GM21390 (cell line): ENCODE measurements at regions not wholly inside any gene's neighbourhood (a gene's known extent, or its start where the extent isn't known, plus 50 kb on each side); places are given as distances from the start of the nearest gene placed in this dataset.

Source experiments
- ATAC-seq: cut with Tn5 transposase; IDR thresholded peaks from one replicate; pipeline ENCODE4 v1.9.1; 2021; ENCODE audit not compliant: unreplicated experiment

DNA sequence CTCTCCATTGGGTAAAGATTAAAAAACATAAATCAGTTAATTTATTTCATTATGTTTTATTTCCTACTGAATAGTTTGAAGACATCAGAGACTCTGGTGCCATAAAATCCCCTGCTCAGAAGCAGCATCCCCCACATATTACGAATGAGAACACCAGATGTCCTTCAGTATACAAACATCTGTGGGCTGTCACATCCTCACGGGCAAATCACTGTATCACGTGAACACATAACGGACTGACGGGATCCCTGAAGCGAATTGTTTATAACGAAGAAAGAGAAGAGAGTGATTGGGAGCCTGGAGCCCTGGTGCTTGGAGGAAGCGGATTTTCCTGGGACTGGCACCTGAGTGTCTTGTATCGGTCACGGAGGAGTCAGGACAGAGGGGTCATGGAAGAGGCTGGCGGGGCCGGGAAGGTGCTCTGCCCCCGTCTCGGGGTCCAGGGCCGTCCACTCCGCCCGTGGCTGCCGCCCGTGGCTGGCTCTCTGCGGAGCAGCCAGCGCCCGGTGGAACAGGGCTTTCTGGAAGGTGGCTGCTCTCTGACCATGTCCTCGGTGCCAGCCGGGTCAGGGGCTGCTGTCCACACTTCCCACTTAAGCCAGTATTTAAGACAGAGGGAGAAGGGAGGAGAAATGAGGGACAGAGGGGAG is 452.7 kb upstream of the FAT1 start:
- ATAC-seq = no peak

DNA sequence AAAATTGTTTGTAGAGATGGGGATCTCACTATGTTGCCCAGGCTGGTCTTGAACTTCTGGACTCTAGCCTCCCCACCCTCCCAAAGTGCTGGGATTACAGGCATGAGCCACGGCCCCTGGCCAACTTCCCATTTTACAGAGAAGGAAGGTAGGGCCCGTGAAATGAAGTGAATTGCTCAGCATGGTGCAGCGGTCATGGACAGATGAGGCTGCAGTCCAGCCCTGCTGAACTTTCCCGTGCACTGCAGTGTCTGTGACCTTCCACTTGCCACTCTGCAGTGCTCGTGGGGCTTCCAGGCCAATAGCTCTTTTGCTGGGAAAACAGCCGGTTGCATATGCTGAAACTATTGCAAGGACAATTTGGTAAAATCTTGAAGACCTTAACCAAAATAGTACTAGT is 454.4 kb upstream of the FAT1 start:
- no peak for ATAC-seq

DNA sequence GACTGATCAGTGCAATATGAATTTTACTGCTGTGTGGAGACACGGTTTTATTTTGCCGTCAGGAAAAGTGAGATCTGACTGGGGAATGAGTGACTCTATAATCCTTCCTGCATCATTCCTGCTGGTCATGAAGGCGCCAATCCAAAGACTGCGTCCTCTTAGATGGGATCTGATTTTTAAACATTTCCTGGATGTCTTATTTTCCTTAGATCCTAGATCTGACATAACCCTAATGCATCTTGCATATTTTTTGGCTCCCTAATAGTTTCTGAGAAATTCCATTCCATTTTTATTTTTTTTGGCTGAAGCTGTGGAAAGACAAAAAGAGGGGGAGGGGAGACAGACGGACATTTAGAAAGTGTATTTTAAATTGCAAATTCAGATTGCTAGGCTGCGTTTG is 454.9 kb upstream of the FAT1 start:
- no peak for ATAC-seq

DNA sequence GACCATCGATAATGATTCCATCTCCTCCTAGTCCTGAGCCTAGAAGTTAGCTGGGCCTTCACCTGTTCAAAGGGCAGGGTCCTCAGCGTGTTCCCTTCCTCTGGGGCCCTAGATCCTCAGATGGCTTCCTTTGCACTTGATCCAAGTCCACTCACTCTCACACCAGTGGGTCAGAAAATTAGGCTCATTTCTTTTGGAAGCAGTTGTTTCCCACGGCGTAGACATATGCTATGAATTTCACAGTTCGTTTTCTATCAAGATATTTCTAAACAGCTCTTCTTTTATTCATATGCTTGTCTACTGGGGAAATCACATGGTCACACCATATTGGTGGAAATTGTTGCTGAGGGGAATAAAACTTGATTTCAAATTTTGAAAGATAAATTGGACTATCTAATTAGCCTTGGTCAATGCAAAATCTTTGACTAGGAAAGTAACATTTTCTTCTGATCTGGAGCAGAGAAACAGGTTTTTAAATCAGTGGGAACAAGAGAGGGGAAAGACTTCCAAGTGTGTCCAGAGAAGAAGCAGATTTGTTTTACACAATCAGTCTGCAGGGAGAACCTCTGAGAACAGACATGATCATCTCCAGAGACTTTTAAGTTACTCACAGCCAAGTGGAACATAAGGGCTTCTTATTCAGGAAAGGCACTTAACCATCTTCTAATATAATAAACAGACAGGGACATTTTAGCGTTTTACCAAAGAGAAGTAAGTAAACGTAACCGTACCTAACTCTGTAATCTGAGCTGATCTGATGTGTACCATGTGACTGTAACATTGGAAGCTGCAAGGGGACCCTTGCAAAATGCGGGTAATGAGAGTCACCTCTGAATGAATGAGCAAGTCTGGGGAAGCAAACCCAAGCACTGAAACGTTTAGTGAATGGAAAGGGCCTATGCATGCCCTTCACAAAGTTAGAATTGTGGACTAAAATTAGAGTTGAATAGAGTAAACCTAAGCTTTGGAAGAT is 455.7 kb upstream of the FAT1 start:
- no peak for ATAC-seq

DNA sequence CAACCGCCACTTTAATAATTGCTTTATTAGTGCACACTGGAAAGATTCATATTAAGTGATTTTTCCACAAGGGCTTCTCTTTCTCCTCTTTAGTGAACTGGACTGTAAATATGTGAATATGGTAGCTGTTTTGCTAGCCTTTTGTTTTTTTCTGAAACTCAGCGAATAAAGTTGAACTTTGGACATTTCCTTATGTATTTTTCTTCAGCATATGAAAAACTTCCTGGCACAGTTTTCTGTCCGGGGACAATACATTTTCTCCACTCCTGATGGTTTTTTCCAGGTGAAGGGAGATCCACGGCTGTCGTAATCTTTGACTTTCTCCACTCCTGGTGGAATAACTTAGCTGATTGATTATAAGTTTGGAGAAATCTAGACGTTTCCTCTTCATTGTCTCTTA is 457.4 kb upstream of the FAT1 start:
- no peak for ATAC-seq

DNA sequence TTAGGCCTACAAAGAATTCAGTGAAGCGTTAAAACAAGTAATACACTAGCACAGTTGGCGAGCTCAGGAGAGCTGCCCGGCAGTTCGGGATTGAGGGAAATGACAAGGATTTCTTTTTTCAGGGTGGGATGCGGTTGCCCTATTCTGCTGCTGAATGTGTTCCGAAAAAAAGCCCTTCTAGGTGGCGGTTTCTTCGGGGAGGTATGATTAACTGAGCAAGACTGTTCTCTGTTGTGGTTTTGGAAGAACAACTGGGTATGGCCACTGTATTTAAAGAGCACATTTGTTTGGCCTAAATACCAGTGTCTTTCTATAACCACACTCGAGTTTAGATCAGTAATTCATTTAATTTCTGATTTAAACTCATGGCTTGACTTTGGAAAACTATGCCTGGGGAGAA is 459.7 kb upstream of the FAT1 start:
- no peak for ATAC-seq

DNA sequence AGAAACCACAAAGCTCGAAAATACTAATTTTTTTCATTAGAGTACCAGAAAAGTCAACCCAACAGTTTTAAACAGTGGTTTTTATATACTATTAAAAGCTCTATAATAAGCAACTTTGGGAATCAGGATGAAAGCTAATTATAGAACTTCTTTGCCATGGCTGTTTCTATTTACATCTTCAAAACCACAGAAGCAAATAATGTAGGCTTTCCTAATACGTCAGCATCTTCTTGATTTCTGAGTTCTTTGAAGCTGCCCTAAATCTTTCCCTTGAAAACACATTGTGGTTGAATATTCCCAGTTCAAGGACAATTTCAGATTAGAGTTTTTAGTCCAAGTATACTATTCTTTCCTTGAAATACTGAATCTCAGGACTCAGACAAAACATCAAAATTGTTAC is 460.2 kb upstream of the FAT1 start:
- ATAC-seq = no peak

DNA sequence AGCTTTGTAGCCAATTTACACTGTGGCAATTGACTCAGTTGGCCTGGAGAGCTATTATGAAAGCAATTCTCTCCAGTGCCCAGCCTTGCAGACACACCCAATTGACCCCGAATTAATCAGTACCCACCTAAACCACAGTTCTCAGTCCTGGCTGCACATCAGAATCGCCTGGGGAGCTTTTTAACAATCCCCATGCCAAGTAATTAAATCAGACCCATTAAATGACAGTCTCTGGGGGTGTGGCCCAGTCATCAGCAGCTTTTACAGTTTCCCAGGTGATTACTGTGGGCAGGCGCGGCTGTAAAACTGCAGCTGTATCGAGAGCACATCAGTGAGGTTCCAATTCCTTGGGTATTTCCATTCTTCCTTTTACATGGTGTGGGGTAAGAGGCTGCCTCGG is 460.9 kb upstream of the FAT1 start:
- ATAC-seq = no peak

DNA sequence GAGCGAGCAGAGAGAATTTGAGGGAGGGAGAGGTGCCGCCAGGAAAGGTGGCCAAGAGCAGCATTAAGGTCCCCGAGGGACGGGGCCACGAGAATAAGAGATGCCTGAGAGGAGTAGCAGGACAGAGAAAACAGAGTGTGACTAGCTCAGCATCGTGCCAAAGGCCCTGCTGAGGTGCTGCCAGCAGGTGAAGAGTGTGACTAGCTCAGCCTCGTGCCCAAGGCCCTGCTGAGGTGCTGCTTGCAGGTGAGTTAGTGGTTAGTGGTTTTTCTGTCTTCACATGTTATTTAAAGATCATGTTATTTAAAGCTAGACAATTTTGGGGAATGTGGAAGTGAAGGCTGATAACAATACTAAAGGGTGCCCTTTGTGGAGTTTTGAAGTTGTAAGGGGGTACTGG is 464.5 kb upstream of the FAT1 start:
- ATAC-seq = no peak

DNA sequence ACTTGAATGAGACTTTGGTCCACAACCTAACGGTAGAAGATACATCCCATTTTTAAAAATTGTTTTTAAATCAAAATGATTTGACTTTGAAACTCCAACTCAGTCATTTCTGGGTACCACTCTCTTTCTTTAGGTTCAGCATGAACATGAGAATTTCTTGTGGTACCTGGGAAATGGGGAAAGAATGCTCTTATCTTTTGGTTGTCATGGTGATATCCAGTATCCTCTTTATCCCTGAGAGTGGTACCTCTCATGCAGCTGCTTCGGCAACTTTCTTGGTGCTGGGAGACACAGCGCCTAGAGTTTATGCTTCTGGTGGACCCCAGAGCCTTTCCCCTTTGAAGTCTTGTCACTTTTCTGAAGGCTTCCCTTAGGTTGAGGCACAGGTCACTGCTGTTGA is 465.1 kb upstream of the FAT1 start:
- no peak for ATAC-seq

DNA sequence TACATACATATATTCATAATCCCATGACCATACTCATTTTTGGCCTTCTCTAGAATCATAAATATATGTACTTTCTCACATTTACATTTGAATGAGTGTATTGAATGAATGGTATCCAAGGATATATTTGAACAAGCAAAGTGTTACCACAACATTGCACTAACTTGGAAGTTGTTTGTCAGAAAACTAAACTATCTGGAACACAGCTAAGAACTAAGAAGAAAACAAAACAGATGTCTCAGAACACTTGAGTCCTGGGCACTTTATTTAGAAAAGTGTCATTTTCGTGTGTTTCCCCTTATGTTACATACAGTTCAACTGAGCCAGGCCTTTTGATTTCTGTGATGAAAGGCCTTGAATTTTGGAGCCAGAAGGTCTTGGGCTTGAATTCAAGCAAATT is 466.7 kb upstream of the FAT1 start:
- no peak for ATAC-seq

DNA sequence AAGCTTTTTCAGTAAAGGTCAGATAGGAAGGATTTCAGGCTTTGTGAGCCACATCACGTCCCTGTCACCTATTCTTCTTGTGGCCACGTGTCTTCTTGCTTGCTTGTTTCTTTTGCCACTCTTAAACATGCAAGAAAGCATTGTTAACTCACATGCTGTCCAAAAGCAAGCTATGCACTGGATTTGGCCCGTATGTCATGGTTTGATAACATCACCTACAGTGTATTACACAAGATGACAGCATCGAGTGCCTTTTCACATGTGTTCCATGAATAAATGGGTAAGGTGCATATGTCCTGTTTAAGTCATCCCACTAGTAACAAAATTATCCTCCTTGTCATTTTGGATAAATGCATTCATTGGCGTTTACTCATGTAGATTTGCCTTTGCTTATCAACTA is 468.0 kb upstream of the FAT1 start:
- no peak for ATAC-seq

DNA sequence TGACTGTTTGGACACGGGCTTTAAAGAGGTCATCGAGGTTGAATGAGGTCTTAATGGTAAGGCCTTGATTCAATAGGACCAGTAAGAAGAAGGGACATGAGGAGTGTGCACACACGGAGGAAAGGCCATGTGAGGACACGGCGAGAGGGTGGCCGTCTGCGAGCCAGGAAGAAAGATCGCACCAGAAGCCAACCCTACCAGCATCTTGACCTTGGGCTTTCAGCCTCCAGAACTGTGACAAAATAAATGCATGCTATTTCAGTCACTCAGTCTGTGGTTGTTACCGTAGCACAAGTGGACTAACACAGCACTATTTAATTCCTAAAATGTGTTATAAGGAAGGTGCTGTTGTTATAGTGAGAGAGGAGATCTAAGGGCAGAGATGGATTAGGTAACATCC is 468.6 kb upstream of the FAT1 start:
- no peak for ATAC-seq

DNA sequence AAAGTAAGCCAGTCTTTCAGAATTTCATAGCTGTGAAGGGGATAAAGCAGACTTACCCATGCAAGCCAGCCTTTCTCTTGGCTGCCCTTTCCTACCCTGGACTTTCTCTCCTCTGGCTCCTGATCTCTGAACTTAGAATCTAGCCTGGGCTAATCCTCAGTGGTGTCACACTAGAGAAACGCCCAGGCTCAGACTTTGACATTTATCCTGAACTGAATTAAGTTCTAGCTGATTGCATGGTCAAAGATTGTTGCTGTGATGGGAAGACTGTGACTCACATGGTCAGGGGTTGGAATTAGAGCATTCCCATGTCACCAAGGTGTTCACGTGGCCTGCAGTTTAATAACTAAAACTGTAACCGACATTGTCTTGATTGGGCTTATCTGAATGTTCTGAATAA is 469.5 kb upstream of the FAT1 start:
- no peak for ATAC-seq

DNA sequence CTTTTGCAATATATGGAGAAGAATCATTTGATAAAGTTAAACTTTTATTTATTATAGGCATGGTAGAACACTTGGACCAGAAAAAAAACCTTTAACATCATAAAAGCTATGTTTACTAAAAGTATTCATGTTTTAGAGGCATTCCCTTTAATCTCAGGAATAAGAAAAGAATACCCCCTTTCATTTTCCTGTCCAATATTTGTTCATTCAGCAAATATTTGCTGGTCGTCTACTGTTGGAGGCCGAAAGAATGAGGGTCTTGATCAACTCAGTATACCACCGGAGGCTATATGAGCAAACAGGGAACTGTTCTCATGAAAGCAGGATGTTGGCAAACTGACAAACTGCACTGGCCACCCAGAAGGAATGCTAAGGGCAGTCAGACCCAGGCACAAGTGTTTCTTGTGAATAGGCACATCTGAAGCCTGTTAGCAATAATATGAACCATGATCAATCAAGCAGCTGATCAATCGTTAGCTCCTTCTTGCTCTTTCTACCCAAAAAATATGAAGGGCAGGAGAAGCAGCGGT is 480.8 kb upstream of the FAT1 start:
- ATAC-seq = no peak

DNA sequence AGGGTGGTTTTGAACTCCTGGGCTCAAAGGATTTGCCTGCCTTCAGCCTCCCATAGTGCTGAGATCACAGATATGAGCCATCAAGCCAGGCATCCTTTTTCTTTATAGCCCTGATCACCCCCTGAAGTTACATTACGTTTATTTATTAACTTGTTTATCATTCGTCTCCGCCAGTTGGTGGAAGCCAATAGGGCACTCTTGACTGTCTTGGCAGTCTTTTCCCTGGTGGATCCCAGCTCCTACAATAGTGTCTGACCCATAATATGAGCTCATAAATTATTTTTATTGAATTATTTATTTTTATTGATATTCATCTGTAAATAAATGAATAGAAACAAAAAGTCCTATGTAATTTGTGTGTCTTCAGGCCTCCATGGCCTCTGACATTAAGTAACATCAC is 484.3 kb upstream of the FAT1 start:
- ATAC-seq = no peak

DNA sequence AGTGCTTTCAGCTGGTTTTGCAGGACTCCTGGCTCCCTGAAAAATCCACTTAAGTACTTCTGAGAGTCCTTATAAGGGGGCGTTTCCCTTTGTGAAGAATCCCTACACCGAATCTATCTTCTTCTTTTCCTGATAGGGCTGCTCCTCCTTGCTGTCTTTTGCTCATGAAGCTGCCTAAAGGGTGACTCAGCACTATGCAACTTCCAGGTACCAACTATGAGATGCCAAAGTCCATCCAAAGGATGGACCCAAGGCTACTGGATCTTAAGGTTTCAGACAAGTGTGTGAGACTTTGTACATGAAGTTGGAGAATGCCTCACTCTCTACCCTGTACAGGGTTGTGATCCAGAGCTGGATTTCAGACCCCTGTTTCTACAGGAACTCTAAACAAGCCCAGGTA is 485.0 kb upstream of the FAT1 start:
- ATAC-seq = no peak

DNA sequence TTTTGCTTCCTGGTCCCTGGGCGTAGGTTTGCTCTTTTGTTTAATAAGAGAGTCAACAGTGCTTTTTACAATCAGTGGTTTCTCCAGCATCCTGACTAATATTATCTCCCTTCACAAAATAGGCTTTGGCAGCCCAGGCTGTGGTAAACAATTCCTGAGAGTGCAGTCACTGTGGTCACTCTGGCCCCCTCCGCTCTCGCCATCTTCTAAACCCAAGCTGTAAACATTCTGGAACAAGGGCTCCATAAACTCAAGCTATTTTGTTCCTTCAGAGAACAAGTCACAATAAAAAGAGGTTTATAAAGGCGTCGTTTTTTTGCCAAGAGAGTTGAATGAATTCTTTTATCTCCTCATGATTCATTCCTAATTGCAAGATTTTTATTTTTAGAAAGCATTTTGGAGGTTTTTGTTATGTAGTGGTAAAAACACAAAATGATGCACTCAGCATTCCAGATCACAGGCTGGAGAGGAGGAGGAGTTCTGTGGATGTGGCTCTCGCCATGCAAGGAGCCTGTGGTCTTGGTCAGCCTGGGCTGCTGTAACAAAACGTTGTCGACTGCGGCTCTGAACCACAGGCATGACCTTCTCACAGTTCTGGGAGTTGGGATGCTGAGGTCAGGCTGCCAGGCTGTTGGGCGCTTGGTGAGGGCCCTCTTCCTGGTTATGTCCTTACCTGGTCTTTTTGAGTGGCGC is 486.4 kb upstream of the FAT1 start:
- no peak for ATAC-seq

DNA sequence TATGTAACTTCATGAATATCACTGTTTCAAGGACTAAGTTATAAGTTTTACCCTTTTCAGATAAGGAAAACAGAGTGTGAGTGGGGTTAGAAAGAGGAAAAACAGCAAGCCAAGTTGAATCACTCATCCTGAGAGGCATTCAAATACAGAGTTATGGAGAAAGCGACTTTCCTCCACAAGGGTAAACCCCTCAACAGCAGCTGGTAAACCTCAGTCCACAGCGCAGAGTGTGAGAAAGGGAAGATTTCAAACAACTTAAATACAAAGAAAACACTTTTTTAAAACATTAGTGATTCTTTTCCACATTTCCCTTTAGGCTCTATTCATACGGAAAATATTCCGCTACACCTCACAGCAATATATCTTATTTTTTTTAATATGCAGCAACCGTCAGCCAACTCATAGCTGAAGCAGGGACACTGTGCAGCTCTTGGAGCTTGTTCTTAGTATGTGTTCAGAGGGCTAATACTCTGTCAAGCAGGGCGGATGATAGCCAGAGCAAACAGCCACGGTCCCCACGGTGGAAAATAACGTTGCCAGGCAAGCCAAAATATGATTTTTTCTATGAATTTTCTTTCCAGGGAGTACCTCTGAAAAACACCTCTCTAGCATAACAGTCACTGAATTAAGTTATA is 488.9 kb upstream of the FAT1 start:
- ATAC-seq = no peak

DNA sequence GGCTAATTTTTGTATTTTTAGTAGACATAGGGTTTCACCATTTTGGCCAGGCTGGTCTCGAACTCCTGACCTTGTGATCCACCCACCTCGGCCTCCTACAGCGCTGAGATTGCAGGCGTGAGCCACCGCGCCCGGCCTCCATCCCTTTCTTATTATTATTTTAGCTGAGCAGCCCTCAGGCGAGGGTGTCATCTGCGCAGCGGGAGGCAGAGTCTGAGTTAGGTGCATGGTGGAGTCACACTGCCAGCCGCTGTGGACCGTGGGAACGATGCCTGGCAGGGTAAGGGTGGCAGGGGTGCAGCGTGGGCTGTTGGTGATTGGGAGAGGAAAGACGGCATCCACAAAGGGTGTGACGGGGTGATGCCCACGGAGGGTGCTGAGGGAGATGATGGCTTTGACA is 491.8 kb upstream of the FAT1 start:
- ATAC-seq = no peak

DNA sequence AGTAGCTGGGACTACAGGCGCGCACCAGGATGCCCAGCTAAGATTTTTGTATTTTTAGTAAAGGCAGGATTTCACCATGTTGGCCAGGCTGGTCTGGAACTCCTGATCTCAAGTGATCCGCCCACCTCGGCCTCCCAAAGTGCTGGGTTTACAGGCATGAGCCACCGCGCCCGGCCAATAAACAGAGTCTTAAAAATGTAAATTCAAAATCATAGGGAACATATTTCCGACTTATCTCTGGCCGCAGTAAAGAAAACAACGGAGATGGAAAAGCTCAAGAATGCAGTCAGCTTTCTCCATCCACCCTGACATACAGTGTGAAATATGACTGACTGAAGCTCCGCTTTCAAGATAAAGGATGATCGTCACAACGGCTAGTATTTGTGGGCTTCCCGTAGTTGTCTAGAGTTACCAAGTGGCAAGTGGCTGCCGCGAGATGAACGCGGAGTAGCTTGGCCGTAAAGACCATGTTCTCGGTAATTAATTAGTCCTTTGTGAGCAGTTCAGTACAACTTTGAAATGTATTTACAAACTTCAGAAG is 495.1 kb upstream of the FAT1 start:
- no peak for ATAC-seq
